ENCODE measurements at regions not wholly inside any gene's neighbourhood (a gene's known extent, or its start where the extent isn't known, plus 50 kb on each side); places are given as distances from the start of the nearest gene placed in this dataset.

DNA sequence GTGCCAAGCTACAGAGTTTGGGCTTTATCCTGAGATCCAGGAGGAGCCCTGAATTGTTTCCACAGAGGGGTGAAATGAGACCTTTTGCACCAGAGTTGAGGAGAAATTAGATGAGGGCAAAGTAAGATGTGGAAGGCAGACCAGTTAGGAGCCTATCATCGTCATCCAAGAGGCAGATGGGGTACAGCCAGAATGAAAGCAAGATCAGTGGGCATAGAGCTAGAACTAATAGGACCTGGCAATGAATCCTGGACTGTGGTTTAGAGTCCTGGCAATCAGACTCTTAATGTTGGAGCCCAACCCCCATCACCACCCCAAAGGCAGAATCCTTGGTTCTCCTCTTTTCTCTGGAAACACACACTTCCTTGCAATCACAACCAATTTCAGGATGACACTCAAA, 166.6 kb upstream of the HMGA2 start:
- TF ChIP-seq, protein P1, sequence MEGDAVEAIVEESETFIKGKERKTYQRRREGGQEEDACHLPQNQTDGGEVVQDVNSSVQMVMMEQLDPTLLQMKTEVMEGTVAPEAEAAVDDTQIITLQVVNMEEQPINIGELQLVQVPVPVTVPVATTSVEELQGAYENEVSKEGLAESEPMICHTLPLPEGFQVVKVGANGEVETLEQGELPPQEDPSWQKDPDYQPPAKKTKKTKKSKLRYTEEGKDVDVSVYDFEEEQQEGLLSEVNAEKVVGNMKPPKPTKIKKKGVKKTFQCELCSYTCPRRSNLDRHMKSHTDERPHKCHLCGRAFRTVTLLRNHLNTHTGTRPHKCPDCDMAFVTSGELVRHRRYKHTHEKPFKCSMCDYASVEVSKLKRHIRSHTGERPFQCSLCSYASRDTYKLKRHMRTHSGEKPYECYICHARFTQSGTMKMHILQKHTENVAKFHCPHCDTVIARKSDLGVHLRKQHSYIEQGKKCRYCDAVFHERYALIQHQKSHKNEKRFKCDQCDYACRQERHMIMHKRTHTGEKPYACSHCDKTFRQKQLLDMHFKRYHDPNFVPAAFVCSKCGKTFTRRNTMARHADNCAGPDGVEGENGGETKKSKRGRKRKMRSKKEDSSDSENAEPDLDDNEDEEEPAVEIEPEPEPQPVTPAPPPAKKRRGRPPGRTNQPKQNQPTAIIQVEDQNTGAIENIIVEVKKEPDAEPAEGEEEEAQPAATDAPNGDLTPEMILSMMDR (IDR thresholded peaks at IDR 0.05), result no peak
- no peak for TF ChIP-seq POLR2A (IDR thresholded peaks at IDR 0.05)
